ENCODE measurements at regions not wholly inside any gene's neighbourhood (a gene's known extent, or its start where the extent isn't known, plus 50 kb on each side); places are given as distances from the start of the nearest gene placed in this dataset.

DNA sequence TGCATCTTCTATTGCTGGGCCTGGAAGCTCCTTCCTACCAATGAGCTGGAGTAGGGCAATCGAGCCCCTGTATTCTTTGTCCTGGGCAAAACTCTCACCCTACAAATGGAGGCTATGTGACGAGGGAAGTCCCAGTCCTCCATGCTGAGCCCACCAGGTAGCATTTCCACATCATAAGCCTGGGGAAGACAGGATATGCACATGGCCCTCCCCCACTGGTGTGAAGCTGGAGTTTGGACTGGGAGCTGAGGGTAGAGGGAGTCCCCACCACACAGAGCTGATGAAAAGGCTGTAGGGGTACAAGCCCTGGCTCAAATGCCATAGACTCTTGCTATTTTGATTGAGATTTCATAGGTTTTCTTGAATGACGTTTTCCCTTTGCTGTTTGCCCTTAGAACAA, 99.5 kb upstream of the FOXC1 start:
- TF ChIP-seq, protein P1, sequence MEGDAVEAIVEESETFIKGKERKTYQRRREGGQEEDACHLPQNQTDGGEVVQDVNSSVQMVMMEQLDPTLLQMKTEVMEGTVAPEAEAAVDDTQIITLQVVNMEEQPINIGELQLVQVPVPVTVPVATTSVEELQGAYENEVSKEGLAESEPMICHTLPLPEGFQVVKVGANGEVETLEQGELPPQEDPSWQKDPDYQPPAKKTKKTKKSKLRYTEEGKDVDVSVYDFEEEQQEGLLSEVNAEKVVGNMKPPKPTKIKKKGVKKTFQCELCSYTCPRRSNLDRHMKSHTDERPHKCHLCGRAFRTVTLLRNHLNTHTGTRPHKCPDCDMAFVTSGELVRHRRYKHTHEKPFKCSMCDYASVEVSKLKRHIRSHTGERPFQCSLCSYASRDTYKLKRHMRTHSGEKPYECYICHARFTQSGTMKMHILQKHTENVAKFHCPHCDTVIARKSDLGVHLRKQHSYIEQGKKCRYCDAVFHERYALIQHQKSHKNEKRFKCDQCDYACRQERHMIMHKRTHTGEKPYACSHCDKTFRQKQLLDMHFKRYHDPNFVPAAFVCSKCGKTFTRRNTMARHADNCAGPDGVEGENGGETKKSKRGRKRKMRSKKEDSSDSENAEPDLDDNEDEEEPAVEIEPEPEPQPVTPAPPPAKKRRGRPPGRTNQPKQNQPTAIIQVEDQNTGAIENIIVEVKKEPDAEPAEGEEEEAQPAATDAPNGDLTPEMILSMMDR (IDR thresholded peaks at IDR 0.05; ENCODE audit: low read depth, low read length) = no peak
- TF ChIP-seq, protein P2, sequence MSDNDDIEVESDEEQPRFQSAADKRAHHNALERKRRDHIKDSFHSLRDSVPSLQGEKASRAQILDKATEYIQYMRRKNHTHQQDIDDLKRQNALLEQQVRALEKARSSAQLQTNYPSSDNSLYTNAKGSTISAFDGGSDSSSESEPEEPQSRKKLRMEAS (IDR thresholded peaks at IDR 0.05; ENCODE audit: low read depth, low read length) = no peak
- no peak for TF ChIP-seq POLR2A (IDR thresholded peaks at IDR 0.05; ENCODE audit: extremely low read depth, insufficient read length)
- no peak for TF ChIP-seq MYC (IDR thresholded peaks at IDR 0.05; ENCODE audit: low read depth, low read length)

All from NB4 (cell line).